ENCODE measurements at regions not wholly inside any gene's neighbourhood (a gene's known extent, or its start where the extent isn't known, plus 50 kb on each side); places are given as distances from the start of the nearest gene placed in this dataset.

DNA sequence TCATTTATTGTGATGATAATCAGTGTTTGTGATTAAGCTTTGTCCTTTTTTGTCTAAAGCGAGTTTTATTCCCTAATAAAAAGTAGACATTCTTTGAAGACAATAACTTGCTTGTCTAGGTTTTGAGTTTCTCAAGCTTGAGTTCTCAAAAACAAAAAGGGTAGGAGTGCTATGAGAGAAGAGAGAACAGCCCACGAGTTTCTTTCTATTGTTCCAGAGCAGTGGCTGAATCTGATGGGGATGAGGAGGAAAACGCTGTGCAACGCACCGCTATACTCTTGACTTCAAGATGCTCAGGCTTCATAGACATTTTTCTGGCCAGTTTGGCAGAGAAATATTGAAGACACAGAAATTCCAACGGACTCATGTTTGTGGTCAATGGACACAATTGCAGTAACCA, 669.8 kb upstream of the B3GALT2 start (continued):
- TF ChIP-seq ZNF592 (IDR thresholded peaks at IDR 0.05), result no peak
- TF ChIP-seq ZNF384 (IDR thresholded peaks at IDR 0.05; ENCODE audit: borderline replicate concordance, low read depth, low read length), result no peak
- TF ChIP-seq ZNF687 (IDR thresholded peaks at IDR 0.05), result no peak
- no peak for TF ChIP-seq GATAD2B (conservative IDR thresholded peaks at IDR 0.05; ENCODE audit: low read depth)
- TF ChIP-seq NFXL1 (IDR thresholded peaks at IDR 0.05; ENCODE audit: borderline replicate concordance), result no peak
